Esophagus squamous epithelium (tissue), 5 donors: ENCODE measurements at regions not wholly inside any gene's neighbourhood (a gene's known extent, or its start where the extent isn't known, plus 50 kb on each side); places are given as distances from the start of the nearest gene placed in this dataset.
A peak's percentile ranks its signal among the peaks of the same experiment; 100 is the strongest.

Experiments used
- DNase-seq: peaks from one replicate; lab custom pipeline; 2025; lab: John Stamatoyannopoulos, UW
- H3K27ac ChIP-seq, 4 donors: fragments of 200-600 bp; sonication (generic); one replicate each; pipeline ENCODE4 v1.5.1; 2016 to 2019; ENCODE audit warnings: mild to moderate bottlenecking in 1 of 4
- H3K27me3 ChIP-seq, 4 donors: fragments of 200-600 bp; sonication (generic); 1 replicate in 3 of 4; 2 replicates in 1 of 4; pipeline versions ENCODE4 v1.5.1 to v1.6.0; 2017 to 2021; ENCODE audit warnings: antibody characterized with exemption in 1 of 4
- H3K36me3 ChIP-seq, 3 donors: fragments of 200-600 bp; sonication (generic); one replicate each; pipeline ENCODE4 v1.5.1; 2016 to 2019
- H3K4me1 ChIP-seq, 3 donors: fragments of 200-600 bp; sonication (generic); one replicate each; pipeline ENCODE4 v1.5.1; 2017 to 2019
- H3K4me3 ChIP-seq, 4 donors: fragments of 200-600 bp; sonication (generic); 1 replicate in 3 of 4; 2 replicates in 1 of 4; pipeline ENCODE4 v1.5.1; 2016 to 2019; ENCODE audit warnings: mild to moderate bottlenecking in 2 of 4, moderate library complexity in 1 of 4
- H3K9me3 ChIP-seq, 3 donors: fragments of 200-600 bp; sonication (generic); one replicate each; pipeline ENCODE4 v1.5.1; 2016 to 2019
- POLR2A ChIP-seq, 4 donors: fragments of 450-650 bp; IDR thresholded peaks; one replicate each; pipeline ENCODE4 v1.6.1; 2017; ENCODE audit warnings: antibody characterized with exemption in 4 of 4, mild to moderate bottlenecking in 4 of 4, moderate library complexity in 3 of 4
- WGBS, 2 donors: methylation state at CpG; one replicate each; pipeline ENCODE4 v1.1.5; 2018; 5-methylcytosine and 5-hydroxymethylcytosine counted together
- intact Hi-C: fragments of 100-400 bp; cut with DNase I; formaldehyde crosslinking; loops from one replicate; pipeline ENCODE4 v1.15.0; 2022
- TF ChIP-seq, protein P1 (sequence below), 6 experiments: fragments of 450-650 bp in 4 of 6; fragments of 200-600 bp in 2 of 6; sonication (generic) in 2 of 6; IDR thresholded peaks; one replicate each; pipeline ENCODE4 v1.5.1; 2016 to 2019; ENCODE audit warnings: antibody characterized with exemption in 6 of 6, mild to moderate bottlenecking in 4 of 6, moderate library complexity in 4 of 6
- donor health status: DM: yes; HTN: yes; CAD: no.

DNA sequence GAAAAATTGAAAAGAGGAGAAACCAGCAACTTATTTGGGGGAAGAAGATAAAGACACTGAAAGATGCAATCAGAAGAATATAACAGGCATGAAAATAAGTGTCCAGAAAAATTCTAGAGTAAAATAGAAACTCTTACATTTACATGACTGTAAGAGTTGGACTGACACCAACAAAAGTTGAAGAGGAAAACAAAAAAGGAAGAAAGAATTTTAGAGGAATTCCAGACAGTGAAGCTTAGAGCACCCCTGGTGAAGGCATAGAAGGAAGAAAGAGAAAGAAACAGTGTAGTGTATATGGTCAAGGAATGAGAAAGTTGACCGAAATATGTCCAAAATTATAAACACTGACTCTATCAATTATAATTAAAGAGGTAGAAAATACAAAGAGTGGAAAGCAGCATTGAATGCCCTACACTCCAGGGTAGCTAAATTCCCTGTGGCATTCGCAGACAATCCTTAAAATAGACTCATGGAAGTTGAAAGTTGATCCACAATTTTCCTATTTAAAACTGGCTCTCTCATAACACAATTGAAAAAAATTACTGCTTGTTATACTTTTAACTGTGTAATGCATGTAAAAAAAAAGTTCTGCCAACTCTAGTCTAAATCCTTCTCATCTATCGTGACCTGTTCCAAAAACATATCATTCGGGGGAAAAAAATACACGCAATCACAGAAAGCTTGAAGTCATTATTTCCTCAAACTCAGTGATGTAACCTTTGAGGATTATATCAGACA is 102.6 kb upstream of the ABI3BP start:
- TF ChIP-seq, protein P1, sequence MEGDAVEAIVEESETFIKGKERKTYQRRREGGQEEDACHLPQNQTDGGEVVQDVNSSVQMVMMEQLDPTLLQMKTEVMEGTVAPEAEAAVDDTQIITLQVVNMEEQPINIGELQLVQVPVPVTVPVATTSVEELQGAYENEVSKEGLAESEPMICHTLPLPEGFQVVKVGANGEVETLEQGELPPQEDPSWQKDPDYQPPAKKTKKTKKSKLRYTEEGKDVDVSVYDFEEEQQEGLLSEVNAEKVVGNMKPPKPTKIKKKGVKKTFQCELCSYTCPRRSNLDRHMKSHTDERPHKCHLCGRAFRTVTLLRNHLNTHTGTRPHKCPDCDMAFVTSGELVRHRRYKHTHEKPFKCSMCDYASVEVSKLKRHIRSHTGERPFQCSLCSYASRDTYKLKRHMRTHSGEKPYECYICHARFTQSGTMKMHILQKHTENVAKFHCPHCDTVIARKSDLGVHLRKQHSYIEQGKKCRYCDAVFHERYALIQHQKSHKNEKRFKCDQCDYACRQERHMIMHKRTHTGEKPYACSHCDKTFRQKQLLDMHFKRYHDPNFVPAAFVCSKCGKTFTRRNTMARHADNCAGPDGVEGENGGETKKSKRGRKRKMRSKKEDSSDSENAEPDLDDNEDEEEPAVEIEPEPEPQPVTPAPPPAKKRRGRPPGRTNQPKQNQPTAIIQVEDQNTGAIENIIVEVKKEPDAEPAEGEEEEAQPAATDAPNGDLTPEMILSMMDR (IDR thresholded peaks at IDR 0.05) = no peak
- no peak for TF ChIP-seq POLR2A (IDR thresholded peaks at IDR 0.05)
- no peak for DNase-seq
- H3K9me3 ChIP-seq = no peaks in the 10 kb centered on the region
- no peaks in the 10 kb centered on the region for H3K4me1 ChIP-seq
- no peaks in the 10 kb centered on the region for H3K27me3 ChIP-seq
- H3K27ac ChIP-seq = no peak overlapping the region
- H3K36me3 ChIP-seq = no peaks in the 10 kb centered on the region
- WGBS, 2 donors = 66 to 72% methylated on average over 5 of the region's 5 CpGs
- intact Hi-C loops = no loop called here
- no peak overlapping the region for H3K4me3 ChIP-seq

GRCh38 chr3:101091489-101091888 is 98.3 kb upstream of the ABI3BP start:
- Histone ChIP-seq H3K4me1 (no peaks in the 10 kb centered on the region), H3K27ac (no peak overlapping the region), H3K4me3 (no peak overlapping the region), H3K9me3 (no peaks in the 10 kb centered on the region), H3K36me3 (no peaks in the 10 kb centered on the region), H3K27me3 (no peaks in the 10 kb centered on the region)
- TF ChIP-seq POLR2A (IDR thresholded peaks at IDR 0.05) = no peak
- TF ChIP-seq, protein P1 (IDR thresholded peaks at IDR 0.05) = peak in 1 of 6 experiments; percentile 39
- 62 to 78% methylated on average over 3 of the region's 3 CpGs for WGBS, 2 donors
- DNase-seq = no peak
- intact Hi-C loops = no loop called here

- Histone ChIP-seq H3K4me1 (peaks cover 0 to 6% (median 0%) of the 10 kb centered on the region in 3 donors), H3K4me3 (no peak overlapping the region), H3K27ac (no peak overlapping the region), H3K36me3 (no peaks in the 10 kb centered on the region), H3K9me3 (no peaks in the 10 kb centered on the region), H3K27me3 (no peaks in the 10 kb centered on the region)
- TF ChIP-seq, protein P1 (IDR thresholded peaks at IDR 0.05) = no peak
- no peak for TF ChIP-seq POLR2A (IDR thresholded peaks at IDR 0.05)
- WGBS, 2 donors = 92 to 95% methylated on average over 1 of the region's 1 CpG
- no peak for DNase-seq
- intact Hi-C loops = no loop called here
Observed at GRCh38 chr3:101085752-101086151, 92.5 kb upstream of the ABI3BP start.

GRCh38 chr3:101084404-101084803 is 91.2 kb upstream of the ABI3BP start:
- WGBS, 2 donors = 31 to 45% methylated on average over 1 of the region's 1 CpG
- no peaks in the 10 kb centered on the region for H3K9me3 ChIP-seq

DNA sequence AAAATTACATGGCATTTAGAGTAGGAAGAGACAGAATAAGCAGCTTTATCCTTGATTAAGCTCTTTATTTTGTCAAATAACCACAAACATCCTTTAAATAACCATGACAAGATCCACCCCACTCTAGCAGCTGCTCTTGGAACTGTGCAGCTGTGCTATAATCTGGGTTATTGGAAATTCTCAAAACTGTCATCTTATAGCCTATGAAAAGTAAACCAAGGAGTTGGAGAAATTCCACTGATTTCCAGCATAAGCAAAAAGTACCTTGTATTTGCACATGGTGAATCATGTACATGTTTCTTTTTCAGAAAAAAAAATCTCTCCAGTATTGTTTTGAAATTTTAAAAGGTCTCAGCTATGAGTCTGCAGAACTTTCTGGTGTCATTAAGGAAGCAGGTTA is 88.8 kb upstream of the ABI3BP start:
- H3K27me3 ChIP-seq = no peaks in the 10 kb centered on the region
- intact Hi-C loops = no loop called here
- no peak for DNase-seq
- no peaks in the 10 kb centered on the region for H3K36me3 ChIP-seq
- no peak overlapping the region for H3K4me3 ChIP-seq
- H3K4me1 ChIP-seq = peaks cover 0 to 6% (median 0%) of the 10 kb centered on the region in 3 donors
- no peak overlapping the region for H3K27ac ChIP-seq
- no peaks in the 10 kb centered on the region for H3K9me3 ChIP-seq
- TF ChIP-seq, protein P1 (IDR thresholded peaks at IDR 0.05) = no peak
- TF ChIP-seq POLR2A (IDR thresholded peaks at IDR 0.05) = no peak

More at GRCh38 chr3:101084404-101084803, 91.2 kb upstream of the ABI3BP start:
- no peaks in the 10 kb centered on the region for H3K27me3 ChIP-seq
- peaks cover 0 to 6% (median 0%) of the 10 kb centered on the region in 3 donors for H3K4me1 ChIP-seq
- DNase-seq = no peak
- H3K27ac ChIP-seq = no peak overlapping the region
- intact Hi-C loops = no loop called here
- no peak for TF ChIP-seq POLR2A (IDR thresholded peaks at IDR 0.05)
- TF ChIP-seq, protein P1 (IDR thresholded peaks at IDR 0.05) = no peak
- H3K4me3 ChIP-seq = no peak overlapping the region
- H3K36me3 ChIP-seq = no peaks in the 10 kb centered on the region
